ENCODE measurements at regions not wholly inside any gene's neighbourhood (a gene's known extent, or its start where the extent isn't known, plus 50 kb on each side); places are given as distances from the start of the nearest gene placed in this dataset.

DNA sequence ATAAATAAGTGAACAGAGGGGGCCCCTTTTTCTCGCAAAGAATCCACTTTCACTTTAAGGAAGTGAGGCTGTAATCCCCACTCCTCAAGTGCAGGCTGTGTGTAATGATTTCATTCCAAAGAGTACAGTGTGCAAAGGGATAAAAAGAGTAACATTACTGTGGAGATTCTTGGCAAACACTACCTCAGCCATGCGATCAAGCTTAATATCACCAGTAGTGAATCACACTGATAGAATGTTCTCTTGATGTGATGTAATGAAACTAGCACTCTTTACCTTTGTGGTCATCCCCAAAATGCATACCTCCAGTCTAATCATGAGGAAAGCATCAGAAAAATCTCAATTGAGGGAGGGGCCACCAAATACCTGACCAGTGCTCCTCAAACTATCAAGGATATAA is 246.1 kb upstream of the CHORDC1 start:
- TF ChIP-seq, protein P1, sequence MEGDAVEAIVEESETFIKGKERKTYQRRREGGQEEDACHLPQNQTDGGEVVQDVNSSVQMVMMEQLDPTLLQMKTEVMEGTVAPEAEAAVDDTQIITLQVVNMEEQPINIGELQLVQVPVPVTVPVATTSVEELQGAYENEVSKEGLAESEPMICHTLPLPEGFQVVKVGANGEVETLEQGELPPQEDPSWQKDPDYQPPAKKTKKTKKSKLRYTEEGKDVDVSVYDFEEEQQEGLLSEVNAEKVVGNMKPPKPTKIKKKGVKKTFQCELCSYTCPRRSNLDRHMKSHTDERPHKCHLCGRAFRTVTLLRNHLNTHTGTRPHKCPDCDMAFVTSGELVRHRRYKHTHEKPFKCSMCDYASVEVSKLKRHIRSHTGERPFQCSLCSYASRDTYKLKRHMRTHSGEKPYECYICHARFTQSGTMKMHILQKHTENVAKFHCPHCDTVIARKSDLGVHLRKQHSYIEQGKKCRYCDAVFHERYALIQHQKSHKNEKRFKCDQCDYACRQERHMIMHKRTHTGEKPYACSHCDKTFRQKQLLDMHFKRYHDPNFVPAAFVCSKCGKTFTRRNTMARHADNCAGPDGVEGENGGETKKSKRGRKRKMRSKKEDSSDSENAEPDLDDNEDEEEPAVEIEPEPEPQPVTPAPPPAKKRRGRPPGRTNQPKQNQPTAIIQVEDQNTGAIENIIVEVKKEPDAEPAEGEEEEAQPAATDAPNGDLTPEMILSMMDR (IDR thresholded peaks at IDR 0.05), result no peak
- no peak for TF ChIP-seq EP300 (IDR thresholded peaks at IDR 0.05)
